ENCODE measurements at regions not wholly inside any gene's neighbourhood (a gene's known extent, or its start where the extent isn't known, plus 50 kb on each side); places are given as distances from the start of the nearest gene placed in this dataset.

DNA sequence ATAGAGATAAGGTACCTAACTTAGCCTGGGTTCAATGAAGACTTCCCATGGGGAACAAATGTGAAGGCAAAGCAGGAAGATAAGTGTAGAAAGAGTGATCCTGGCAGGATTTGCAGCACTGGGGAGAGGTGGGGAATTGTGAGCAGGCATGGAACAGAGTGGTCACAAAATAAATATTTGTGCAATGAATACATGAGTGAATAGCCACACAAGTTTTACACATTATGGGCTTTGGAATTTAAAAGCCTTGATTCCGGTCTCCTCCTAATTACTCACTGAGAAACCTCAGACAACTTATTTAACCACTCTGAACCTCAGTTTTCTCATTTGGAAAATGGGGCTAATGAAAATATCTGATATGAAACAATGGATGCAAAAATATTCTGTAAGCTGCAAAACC, 148.3 kb downstream of the ELAVL4 start:
- no peak for DNase-seq (ENCODE audit: low read depth, low spot score)
- TF ChIP-seq, protein P1, sequence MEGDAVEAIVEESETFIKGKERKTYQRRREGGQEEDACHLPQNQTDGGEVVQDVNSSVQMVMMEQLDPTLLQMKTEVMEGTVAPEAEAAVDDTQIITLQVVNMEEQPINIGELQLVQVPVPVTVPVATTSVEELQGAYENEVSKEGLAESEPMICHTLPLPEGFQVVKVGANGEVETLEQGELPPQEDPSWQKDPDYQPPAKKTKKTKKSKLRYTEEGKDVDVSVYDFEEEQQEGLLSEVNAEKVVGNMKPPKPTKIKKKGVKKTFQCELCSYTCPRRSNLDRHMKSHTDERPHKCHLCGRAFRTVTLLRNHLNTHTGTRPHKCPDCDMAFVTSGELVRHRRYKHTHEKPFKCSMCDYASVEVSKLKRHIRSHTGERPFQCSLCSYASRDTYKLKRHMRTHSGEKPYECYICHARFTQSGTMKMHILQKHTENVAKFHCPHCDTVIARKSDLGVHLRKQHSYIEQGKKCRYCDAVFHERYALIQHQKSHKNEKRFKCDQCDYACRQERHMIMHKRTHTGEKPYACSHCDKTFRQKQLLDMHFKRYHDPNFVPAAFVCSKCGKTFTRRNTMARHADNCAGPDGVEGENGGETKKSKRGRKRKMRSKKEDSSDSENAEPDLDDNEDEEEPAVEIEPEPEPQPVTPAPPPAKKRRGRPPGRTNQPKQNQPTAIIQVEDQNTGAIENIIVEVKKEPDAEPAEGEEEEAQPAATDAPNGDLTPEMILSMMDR (conservative IDR thresholded peaks at IDR 0.05): no peak
- H3K27me3 Mint-ChIP-seq (ENCODE audit: low read depth): no peaks in the 10 kb centered on the region
- H3K27ac Mint-ChIP-seq (ENCODE audit: unreplicated experiment): no peak overlapping the region
- no peak overlapping the region for H3K4me3 Mint-ChIP-seq
- no peaks in the 10 kb centered on the region for H3K4me1 Mint-ChIP-seq
- no peaks in the 10 kb centered on the region for H3K36me3 Mint-ChIP-seq (ENCODE audit: low read depth)
- H3K9me3 Mint-ChIP-seq: peaks cover 21% of the 10 kb centered on the region

All from neural crest cell (in vitro differentiated cells).